ENCODE measurements at regions not wholly inside any gene's neighbourhood (a gene's known extent, or its start where the extent isn't known, plus 50 kb on each side); places are given as distances from the start of the nearest gene placed in this dataset.

- dilution Hi-C loops (cut with MboI; ENCODE audit: extremely low pct_ligation_motif_present, low sequenced_read_pairs) (no loop called here), intact Hi-C loops (cut with micrococcal nuclease) (no loop called here)
- Histone ChIP-seq H3K4me3 (replicated peaks in 1 of 3; ENCODE audit: insufficient read depth in 1 of 3, low read depth in 1 of 3, low read length in 3 of 3) (no peak overlapping the region), H3K79me2 (ENCODE audit: control insufficient read depth, insufficient read depth, low read length) (no peaks in the 10 kb centered on the region), H3K9me1 (replicated peaks; ENCODE audit: control insufficient read depth, extremely low read depth, insufficient read depth, low read length) (no peaks in the 10 kb centered on the region), H3K36me3 (ENCODE audit: control insufficient read depth in 2 of 2, extremely low read depth in 1 of 2, insufficient read depth in 2 of 2, low read length in 2 of 2) (no peaks in the 10 kb centered on the region), H3K4me1 (ENCODE audit: control insufficient read depth, extremely low read depth, insufficient read depth, low read length) (no peaks in the 10 kb centered on the region), H3K27ac (ENCODE audit: insufficient read depth, low read depth, low read length) (no peak overlapping the region), H2AFZ (ENCODE audit: low read depth, low read length) (no peak overlapping the region), H3K27me3 (ENCODE audit: control insufficient read depth in 2 of 2, insufficient read depth in 2 of 2, low read length in 2 of 2) (no peaks in the 10 kb centered on the region), H3K4me2 (ENCODE audit: insufficient read depth, low read length) (no peak overlapping the region), H3K9ac (replicated peaks; ENCODE audit: extremely low read depth, insufficient read depth, low read length) (no peak overlapping the region), H4K20me1 (replicated peaks; ENCODE audit: control insufficient read depth, extremely low read depth, insufficient read depth, low read length) (no peaks in the 10 kb centered on the region), H3K9me3 (replicated peaks; ENCODE audit: control insufficient read depth, insufficient read depth, low read length) (no peaks in the 10 kb centered on the region)
- FAIRE-seq: no peak
- TF ChIP-seq MYC (IDR thresholded peaks at IDR 0.05; ENCODE audit: low read depth, low read length) (no peak), CTCF (IDR thresholded peaks at IDR 0.05; ENCODE audit: extremely low read depth in 1 of 2, insufficient read depth in 1 of 2, low read depth in 1 of 2, low read length in 2 of 2) (no peak), EZH2 (IDR thresholded peaks at IDR 0.05; ENCODE audit: borderline replicate concordance, low read depth, low read length, severe bottlenecking) (no peak), POLR2AphosphoS5 (IDR thresholded peaks at IDR 0.05; ENCODE audit: insufficient read depth, low read depth, low read length) (no peak)
- no peak for DNase-seq (ENCODE audit: low read depth, low spot score)
- POLR2A ChIA-PET: no interaction called here
- BruUV-seq (replicated peaks): no TSS peak
- CTCF ChIA-PET: no interaction called here
These were observed 90.1 kb upstream of the LRP1B start for GRCh38 chr2:142220901-142221300.

GRCh38 chr2:142220239-142220638, 89.4 kb upstream of the LRP1B start:
- H3K9ac ChIP-seq (replicated peaks; ENCODE audit: extremely low read depth, insufficient read depth, low read length): no peak overlapping the region
- FAIRE-seq (no peak), DNase-seq (ENCODE audit: low read depth, low spot score) (no peak)
- BruUV-seq (replicated peaks): no TSS peak
- intact Hi-C loops (cut with micrococcal nuclease): no loop called here
- H3K27me3 ChIP-seq (ENCODE audit: control insufficient read depth in 2 of 2, insufficient read depth in 2 of 2, low read length in 2 of 2): no peaks in the 10 kb centered on the region
- H3K36me3 ChIP-seq (ENCODE audit: control insufficient read depth in 2 of 2, extremely low read depth in 1 of 2, insufficient read depth in 2 of 2, low read length in 2 of 2): no peaks in the 10 kb centered on the region
- no peaks in the 10 kb centered on the region for H4K20me1 ChIP-seq (replicated peaks; ENCODE audit: control insufficient read depth, extremely low read depth, insufficient read depth, low read length)
- no peaks in the 10 kb centered on the region for H3K9me1 ChIP-seq (replicated peaks; ENCODE audit: control insufficient read depth, extremely low read depth, insufficient read depth, low read length)
- no peaks in the 10 kb centered on the region for H3K9me3 ChIP-seq (replicated peaks; ENCODE audit: control insufficient read depth, insufficient read depth, low read length)
- dilution Hi-C loops (cut with MboI; ENCODE audit: extremely low pct_ligation_motif_present, low sequenced_read_pairs): no loop called here
- no peaks in the 10 kb centered on the region for H3K4me1 ChIP-seq (ENCODE audit: control insufficient read depth, extremely low read depth, insufficient read depth, low read length)
- ChIA-PET CTCF (no interaction called here), POLR2A (no interaction called here)
- no peaks in the 10 kb centered on the region for H3K79me2 ChIP-seq (ENCODE audit: control insufficient read depth, insufficient read depth, low read length)
- H3K27ac ChIP-seq (ENCODE audit: insufficient read depth, low read depth, low read length): no peak overlapping the region
- no peak overlapping the region for H2AFZ ChIP-seq (ENCODE audit: low read depth, low read length)
- H3K4me3 ChIP-seq (replicated peaks in 1 of 3; ENCODE audit: insufficient read depth in 1 of 3, low read depth in 1 of 3, low read length in 3 of 3): no peak overlapping the region
- no peak overlapping the region for H3K4me2 ChIP-seq (ENCODE audit: insufficient read depth, low read length)
- TF ChIP-seq POLR2AphosphoS5 (IDR thresholded peaks at IDR 0.05; ENCODE audit: insufficient read depth, low read depth, low read length) (no peak), CTCF (IDR thresholded peaks at IDR 0.05; ENCODE audit: extremely low read depth in 1 of 2, insufficient read depth in 1 of 2, low read depth in 1 of 2, low read length in 2 of 2) (no peak), GATA2 (IDR thresholded peaks at IDR 0.05; ENCODE audit: insufficient read depth, insufficient read length, low read depth, low read length) (no peak), MYC (IDR thresholded peaks at IDR 0.05; ENCODE audit: low read depth, low read length) (no peak), JUN (IDR thresholded peaks at IDR 0.05; ENCODE audit: borderline replicate concordance, insufficient read depth, insufficient read length, low read depth) (no peak), POLR2A (IDR thresholded peaks at IDR 0.05; ENCODE audit: low read depth, low read length) (no peak), EZH2 (IDR thresholded peaks at IDR 0.05; ENCODE audit: borderline replicate concordance, low read depth, low read length, severe bottlenecking) (no peak)

All from endothelial cell of umbilical vein (primary cell).